HG03460 (cell line): ENCODE measurements at regions not wholly inside any gene's neighbourhood (a gene's known extent, or its start where the extent isn't known, plus 50 kb on each side); places are given as distances from the start of the nearest gene placed in this dataset.
"Not testable (repeated sequence)": the region's sequence is repeated elsewhere in the genome, so short reads cannot be mapped to it uniquely, and the experiment has no call there.

Experiments used
- ATAC-seq: cut with Tn5 transposase; IDR thresholded peaks from one replicate; pipeline ENCODE4 v1.9.1; 2021; ENCODE audit not compliant: unreplicated experiment

DNA sequence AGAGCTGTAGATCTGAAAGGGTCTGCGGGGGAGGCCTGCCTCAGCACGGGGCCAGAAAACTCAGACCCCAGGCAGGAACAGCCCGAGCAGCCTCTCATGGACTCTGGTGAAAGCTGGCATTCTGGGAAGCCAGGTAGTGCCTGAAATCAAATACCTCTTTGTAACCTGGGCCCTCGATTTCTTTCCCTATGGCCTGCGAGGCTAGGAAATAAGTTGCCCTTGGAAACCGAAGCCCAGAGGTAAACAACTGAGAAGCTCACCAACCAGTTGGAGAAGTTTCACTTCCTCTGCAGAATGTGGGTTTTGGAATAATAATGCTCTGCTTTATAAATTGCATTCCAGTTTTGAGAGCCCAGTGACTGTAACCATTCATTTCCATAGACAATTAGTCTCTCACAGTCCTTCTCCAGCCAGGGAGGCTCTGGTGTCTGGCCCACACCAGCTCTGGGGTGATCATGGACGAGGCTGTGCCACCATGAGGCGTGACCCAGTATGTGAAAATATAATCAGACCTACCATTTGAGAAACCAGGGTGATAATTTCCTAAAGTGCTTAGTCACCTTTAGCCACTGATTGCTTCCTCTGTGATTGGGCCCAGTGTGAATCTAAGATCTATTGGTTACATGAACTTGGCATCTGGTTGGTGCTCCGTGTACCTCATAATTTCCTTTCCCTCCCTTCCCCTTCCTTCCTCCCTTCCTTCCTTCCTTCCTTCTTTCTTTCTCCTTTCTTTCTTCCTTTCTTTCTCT lies 133.1 kb upstream of the PELI1 start:
- no peak for ATAC-seq

DNA sequence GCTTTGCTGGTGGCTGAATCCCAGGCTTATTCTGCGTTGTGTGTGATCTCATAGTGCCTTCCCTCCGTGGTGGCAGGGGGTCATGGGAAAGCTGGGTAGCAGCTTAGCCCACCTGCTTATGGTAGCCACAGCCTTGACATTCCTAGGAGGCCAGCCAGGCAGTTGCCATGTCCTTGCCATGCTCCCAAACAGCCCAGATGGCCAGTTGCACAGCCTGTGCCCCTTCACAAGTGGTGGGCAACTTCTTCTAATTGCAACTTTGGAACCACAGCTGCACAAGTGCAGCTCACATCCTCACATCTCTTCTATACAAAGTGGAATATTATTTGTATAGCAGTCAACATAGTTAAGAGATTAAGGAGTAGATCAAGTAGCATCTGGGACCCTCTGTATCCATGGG lies 136.6 kb upstream of the PELI1 start:
- ATAC-seq: not testable (repeated sequence)

DNA sequence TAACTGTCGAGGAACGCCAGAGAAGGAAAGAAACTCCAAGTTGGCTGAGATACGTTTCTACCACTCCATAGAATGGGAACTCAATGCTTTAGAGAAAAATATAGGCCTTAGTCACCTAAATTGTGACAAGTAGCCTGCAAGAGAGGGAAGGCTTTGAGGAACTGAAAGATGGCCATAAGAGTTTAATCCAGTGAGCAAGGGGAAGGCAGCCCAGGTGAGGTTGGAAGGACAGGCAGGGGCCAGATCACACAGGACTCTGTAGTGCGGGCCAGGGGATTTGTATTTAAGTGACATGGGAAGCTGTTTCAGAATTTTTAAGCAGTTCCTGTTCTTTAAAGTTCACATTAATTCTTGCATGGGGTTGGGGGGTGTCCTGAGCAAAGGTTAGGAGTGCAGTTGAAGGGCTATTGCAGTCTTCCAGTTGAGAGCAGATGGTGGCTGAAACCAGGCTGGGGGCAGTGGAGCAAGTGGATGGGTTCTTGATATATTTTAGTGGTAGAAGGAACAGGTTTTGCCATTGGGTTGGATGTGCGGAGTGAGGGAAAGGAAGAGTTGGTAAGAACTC lies 138.9 kb upstream of the PELI1 start:
- ATAC-seq: no peak

DNA sequence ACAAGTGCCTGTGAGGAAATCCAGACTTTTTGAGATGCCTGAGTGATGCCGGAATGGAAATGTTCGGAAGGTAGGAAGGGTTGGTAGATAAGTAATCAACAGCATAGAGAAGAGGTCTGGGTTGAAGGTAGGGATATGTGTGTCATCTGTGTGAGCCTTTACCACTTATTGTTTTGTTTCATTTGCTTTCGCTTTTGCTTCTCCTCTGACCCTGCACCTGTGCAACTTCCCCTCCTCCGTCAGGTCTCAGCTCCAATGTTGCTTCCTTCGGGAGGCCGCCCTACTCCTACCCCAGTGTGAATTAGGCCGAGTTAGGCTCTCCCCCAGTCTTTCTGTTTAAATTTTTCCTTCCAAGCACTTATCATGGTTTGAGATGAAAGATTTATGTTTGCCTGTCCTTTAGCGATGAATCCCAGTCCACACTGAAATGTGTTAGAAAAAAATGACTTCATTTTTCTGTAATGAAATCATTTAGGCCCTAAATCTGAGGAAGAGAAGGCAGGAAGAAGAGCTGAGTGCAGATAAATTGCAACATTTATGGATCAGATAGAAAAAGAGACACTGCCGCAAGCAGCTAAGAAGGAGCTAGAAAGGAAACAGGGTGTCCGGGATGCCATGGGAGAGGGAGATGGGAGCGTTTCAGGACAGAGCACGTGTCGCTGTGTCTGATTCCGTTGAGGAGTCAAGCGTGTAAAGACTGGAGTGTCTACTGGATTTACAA lies 139.6 kb upstream of the PELI1 start:
- ATAC-seq: peak; percentile 89

DNA sequence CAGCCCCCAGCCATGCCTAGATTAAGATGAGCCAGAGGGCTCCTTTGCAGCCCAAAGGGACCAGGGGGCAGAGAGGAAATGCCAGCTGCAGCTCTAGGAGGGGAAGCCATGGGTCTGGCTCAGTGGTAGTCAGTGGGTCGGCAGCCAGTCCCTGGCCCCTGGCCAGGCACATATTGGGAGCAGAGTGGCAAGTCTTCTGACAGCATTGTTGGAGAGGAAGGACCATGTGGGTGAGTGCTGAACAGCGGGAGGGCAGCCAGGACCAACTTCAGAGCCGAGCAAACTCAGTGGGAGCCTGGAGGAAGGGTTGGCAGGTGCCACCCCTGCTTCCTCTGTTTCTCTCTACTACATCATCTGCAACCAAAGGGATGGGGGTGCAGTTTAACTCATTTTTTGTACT lies 140.5 kb upstream of the PELI1 start:
- no peak for ATAC-seq

DNA sequence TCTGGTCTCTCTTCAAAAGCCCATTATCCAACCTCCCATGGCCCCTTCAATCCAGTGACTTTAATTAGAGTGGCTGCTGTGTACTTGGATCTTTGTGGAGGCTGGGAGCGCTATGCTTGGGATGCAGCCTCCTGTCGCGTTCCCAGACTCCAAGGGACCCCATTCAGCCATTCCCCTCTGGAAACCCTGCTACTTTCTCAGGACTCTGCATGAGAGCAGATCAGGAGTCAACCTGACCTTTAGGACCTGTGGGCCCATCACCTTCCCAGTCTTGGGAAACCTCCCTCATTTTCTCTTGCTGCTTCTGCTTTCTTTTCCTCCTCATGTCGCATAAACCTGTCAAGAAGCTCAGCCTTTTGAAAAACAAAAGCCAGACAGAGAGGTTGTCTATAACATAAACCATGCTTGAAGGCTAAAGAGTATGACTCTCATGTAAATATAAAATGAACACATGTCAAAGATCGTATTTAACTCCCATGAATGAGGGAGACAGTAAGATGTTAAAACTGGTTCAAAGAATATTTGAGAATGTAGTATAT lies 143.1 kb upstream of the PELI1 start:
- no peak for ATAC-seq

DNA sequence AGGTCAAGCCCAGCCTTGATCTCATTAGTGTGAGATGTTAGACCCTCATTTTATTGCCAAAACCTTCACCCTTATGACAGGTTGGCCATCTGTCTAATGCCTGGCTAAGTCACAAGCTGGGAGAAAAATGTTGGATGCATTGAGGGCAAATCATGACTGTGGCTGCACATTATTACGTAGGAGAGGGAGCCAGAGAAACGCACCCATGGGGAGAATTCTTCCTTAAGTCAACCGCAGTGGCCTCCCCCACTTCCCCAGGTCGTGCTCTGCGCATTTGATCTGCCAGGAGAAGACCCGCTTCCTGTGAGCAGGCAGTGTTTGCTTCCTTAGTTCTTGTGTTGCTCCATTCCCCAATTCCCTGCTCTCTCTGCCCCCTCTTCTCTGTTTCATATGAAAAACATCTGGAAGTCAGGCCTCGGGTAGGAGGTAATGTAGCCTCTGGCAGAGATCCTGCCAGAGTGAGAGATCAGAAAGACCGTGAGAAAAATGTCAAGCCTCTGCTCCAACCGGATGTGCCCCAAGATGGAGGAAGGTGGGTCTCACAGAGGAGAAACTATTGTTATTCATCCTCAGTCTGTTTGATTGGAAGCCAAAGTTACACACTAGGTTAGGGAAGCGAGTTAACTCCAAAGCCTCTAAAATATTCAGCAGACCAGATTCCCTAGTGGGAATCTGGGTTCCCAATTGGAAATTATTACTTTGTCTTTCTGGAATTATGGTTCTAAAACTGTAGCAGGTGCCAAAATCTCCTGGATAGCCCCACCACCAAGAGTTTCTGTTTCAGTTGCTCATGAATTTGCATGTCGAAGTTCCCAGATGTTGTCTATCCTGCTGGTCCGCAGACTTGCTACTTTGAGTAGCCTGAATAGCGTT lies 144.3 kb upstream of the PELI1 start:
- ATAC-seq: no peak

DNA sequence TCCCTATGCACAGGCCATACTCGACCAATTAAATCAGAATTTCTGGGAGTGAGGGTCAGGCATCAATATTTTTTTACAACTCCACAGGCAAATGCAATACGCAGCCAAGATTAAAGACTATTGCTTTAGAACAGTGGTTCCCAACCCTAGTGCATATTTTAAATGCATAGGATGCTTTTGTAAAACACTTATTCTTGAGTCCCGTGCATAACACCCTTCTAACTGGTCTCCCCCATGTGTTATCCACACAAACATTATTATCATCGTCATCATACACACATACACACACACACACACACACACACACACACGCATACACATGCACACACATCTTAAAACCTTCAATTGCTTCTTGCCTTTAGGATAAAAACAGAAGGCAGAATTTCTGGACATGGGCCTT lies 145.0 kb upstream of the PELI1 start:
- ATAC-seq: no peak

DNA sequence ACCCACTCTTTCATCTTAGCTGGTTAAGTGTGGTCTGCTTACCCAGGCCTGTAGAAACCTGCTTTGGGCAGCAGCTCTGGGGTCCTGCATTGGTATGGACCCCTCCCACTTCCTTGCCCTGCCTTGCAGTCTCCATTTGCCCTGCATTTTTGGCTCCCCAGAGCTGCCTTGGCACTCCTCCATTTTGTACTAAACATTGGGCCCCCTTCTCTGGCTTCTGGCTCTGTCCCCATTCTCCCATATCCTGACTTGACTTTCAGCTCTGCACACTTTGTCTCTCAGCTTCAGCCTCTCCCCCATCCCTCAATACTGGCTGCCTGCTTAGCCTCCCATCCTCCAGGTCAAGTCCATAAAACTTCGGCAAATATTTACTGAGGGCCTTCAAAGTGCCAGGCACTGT lies 145.5 kb upstream of the PELI1 start:
- no peak for ATAC-seq

DNA sequence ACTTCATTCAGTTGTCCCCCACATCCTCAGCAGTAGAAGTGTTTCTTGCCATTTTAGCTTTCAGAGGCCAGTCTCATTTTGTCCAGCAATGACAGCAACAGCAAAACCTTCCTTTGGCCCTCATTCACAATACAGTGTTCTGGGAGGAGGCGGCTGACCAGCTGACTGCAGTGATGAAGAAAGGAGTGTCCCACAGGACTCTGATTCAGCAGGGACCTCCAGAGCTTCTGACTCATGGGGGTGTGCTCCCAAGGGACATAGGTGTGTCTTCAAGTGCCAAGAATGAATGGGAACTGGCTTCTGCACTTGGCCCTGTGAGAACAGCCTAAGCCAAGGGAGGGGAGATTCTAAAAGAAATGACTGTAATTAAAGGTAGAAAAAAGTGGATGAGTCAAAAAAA lies 147.0 kb upstream of the PELI1 start:
- no peak for ATAC-seq

DNA sequence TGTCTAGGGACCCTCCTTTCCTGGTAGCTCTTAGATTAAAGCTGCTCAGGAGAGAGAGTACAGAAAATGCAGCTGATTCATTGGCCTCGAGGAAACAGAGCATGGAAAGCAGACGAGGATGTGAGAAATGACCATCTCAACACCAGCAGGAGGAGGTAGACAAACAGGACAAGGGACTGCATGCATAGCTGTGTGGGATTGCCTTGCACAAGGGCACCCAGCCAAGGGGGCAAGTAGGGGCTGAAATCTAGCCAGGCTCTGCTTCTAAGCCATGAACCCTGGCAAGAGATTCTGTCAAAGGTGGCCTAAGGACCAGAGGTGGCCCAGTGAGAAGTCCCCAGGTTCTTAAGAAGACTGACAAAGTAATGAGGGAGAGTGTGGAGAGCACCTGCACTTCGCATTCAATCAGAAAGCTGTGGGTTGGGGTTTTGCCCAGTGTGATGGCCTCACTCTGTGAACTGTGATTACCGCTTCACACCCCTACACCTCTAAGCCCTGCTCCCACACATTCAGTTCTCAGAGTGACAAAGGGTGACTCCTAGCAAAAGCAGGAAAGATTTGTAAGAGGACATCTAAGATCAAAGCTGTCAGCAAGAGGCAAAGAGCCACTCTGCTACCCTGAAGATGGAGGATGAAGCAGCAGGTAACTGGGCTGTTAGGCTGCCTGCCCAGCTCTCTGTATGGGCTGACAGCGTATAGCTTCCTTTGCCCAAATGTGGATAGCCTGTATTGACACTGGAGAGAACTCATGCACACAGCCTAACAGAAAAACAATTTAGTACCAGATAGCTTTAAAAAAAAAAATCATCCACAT lies 151.3 kb upstream of the PELI1 start:
- ATAC-seq: no peak

DNA sequence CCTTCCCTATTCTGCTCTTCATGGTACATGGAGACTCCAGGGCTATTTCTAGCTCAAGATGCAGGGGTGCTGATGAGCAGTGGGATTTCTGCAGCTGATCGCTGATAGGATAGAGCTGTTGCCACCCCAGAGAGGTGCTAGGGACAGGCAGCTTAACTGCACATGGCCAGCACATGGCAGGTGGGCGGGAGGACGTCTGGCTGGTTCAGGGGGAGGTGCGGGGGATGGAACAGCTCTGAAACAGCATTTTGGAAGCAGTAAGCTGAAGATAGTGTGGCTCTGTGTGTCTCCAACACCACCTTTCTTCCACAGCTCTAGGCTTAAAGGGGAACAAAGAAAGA lies 151.9 kb upstream of the PELI1 start:
- ATAC-seq: no peak

DNA sequence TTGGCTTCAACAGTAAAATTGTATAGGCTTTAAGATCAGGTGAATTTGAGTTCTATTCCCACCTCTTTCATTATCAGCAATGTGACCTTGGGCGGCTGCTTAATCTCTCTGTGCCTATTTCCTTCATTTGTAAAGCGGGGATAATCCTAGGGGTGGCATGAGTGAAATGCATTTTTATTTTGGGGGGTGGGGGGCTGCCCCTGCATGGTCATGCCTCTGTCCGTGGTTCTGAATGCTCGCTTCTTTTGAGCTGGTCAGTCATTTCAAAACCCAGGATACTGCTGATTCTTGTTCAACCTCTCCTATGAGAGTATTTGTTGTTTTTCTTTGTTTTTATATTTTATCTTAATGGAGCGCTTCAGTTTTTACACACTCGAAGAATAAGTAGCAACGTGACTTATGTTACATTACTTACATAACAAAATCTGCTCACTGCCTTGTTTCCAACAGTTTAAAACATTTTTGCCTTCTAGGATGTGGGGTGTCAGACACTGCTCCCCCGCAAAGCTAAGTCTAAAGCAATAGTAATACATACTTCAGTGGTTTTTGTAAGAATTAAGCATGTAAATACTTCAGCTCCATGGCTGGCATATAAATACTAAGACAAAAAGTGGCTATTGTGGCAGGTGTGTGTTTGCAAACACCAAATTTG lies 152.6 kb upstream of the PELI1 start:
- no peak for ATAC-seq

DNA sequence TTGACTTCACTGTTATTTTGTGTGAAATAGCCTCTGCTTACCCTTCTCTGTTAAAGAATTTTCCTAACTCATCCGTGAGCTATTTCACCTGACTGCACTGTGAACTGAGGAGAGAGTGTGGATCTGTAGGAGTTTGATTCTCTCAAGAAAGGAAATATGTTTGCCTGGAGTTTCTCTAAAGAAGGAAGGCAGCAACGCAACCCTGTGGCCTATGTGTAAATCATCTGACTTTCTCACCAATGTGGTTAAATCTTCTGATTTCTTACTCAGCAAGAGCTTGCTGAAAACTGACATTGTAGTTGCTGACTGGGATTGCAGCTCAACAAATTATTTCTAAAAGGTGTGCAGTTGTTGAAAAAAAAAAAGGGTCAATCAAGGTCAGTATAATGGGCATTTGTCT lies 153.9 kb upstream of the PELI1 start:
- no peak for ATAC-seq

DNA sequence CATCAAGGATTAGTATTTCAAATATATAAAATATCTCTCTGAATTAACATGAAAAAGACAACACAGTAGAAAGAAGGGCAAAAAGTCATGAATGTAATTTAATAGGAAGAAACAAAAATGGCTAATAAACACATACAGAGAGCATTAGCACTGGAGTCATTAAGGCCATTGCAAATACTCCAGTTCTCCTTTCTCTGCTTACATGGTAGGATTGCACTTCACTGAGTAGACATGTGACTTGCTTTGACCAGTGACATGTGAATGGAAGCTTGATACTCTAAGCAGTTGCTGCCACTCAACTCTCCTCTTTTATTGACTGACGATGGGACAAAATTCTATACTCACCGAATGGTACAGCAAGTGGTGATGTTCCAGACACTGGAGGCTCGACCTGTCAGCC lies 153.9 kb upstream of the LGALSL start:
- ATAC-seq: no peak

DNA sequence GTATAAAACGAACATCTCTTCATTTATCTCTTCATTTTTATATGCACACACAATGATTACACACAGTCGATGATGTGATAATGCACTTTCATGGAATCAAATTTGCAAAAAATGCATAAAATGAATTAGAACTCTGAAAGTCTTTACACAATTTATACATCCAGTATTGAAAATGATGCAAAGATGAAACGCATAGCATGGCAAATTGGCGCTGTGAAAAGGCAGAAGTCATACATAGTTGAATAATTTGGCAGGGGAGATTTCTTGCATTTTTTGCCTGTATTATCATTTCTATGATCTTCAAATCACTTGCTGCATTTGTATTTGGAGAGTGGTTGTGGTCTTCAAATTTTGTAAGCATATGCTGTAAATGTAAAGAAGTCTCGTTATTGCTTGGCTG lies 150.7 kb upstream of the LGALSL start:
- ATAC-seq: no peak

DNA sequence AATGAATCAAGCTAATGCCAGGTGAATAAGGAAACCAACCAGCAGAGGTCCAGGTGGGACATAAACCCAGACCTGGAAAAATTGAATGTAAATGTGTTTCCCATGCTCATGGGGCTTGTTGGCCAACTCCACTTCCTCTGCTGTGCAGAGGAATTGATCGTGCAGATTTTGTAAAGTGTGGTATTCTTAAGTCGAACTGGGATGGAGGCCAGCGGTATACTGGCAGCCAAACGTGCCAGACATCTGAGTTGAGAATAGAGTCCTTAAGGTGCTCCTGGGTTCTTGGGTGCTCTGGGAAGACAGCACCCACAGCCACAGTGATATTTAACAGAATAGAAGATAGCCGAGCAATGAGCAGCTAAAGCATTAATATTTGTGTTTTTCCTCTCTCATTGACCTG lies 146.5 kb upstream of the LGALSL start:
- ATAC-seq: no peak

DNA sequence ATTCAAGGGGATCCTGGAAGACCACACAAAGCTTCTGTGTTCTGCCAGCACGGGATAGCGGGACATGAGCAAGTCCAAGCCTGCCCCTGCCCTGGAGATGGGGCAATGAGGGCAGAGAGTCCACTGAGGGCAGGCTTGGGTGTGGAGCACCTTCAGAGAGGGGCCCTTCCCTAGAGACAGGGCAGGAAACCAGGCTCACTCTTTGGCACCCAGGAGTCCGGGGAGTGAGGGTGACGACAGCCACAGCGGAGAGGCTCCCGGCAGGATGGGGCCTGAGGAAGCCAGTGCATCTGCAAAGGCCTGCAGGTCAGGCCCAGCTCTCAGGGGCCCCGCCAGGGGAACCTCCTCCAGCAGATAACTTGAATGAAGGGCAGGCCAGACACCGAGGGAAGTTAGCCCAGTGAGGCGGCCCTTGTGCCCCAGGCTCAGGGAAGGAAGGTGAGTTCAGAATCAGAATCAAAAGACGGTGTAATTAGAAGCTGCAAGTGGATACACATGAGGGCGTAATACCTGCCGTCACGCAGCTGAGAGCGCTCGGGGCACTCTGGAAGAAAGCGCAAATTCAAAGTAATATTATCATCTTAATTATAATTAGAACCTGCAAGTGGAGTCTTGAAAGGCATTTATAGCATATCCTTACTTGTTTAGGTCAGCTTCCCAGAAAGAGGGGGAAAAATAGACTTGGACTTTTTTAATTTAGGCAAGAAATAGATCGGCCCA lies 142.6 kb upstream of the LGALSL start:
- no peak for ATAC-seq

DNA sequence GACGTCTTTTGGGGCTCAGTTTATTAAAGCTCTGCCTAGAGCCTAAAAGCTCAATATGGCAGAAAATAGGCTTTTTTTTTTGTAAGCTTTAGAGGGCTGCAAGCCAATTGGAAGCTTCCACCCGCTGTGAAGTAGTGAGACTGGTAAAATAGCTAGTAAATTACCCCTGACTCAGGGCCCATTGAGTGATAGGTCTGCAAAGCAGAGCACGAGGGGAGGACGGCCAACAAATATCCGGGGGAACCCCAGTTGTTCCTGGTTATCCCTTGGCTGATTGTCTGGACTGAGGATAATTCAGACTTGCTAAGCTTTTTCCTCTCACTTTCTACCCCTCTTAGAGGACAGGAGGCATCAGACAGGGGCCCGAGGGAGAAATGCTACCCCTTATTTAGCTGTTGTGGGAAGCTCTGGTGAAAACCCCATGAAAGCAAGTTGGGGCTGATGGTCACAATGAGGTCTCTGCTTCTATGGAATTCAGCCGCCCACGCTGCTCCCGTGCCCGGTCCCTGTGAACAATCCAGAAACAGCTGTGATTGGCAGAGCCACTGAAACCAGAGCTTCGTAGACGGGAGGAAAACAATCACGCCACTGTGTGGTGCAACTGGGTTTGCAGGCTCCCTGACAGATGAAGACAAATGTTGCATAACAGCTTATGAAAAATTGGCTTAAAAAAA lies 141.9 kb upstream of the LGALSL start:
- no peak for ATAC-seq
